ENCODE measurements at regions not wholly inside any gene's neighbourhood (a gene's known extent, or its start where the extent isn't known, plus 50 kb on each side); places are given as distances from the start of the nearest gene placed in this dataset.

- TF ChIP-seq, protein P1, sequence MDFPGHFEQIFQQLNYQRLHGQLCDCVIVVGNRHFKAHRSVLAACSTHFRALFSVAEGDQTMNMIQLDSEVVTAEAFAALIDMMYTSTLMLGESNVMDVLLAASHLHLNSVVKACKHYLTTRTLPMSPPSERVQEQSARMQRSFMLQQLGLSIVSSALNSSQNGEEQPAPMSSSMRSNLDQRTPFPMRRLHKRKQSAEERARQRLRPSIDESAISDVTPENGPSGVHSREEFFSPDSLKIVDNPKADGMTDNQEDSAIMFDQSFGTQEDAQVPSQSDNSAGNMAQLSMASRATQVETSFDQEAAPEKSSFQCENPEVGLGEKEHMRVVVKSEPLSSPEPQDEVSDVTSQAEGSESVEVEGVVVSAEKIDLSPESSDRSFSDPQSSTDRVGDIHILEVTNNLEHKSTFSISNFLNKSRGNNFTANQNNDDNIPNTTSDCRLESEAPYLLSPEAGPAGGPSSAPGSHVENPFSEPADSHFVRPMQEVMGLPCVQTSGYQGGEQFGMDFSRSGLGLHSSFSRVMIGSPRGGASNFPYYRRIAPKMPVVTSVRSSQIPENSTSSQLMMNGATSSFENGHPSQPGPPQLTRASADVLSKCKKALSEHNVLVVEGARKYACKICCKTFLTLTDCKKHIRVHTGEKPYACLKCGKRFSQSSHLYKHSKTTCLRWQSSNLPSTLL (IDR thresholded peaks at IDR 0.05) = no peak
These were observed 283.0 kb downstream of the UACA start (continued) for GRCh38 chr15:70480196-70480856.

DNA sequence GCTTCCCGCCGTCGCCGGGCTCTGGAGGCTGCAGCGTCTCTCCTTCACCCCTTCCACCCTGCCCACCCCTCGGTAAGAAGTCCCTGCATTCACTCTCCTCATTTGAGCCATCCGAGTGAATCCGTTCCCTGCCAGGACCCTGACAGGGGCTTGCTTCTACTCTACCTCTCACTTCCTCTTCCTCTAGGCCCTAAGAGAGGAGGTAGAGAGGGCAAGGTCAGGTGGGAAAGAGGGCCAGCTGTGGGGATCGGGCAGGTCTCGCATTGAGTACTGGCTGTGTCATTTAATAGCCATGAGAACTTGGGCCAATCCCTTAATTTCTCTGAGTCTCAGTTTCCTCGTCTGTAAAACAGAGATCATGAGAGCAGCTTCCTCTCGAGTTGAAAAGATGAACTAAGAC, 283.6 kb downstream of the UACA start:
- Histone ChIP-seq H4K20me1 (replicated peaks; ENCODE audit: control insufficient read depth, insufficient read depth, low read length) (no peaks in the 10 kb centered on the region; the same call in 1 of the 2 replicates), H3K4me2 (ENCODE audit: insufficient read depth, low read length) (no peak overlapping the region), H2AFZ (ENCODE audit: low read depth, low read length) (no peak overlapping the region), H3K79me2 (ENCODE audit: control insufficient read depth, insufficient read depth, low read length) (no peaks in the 10 kb centered on the region), H3K4me1 (replicated peaks in 1 of 2; ENCODE audit: control insufficient read depth in 2 of 2, insufficient read depth in 2 of 2, low read length in 2 of 2) (peaks cover 0 to 7% of the 10 kb centered on the region in 2 experiments; a peak in 3 of 5 replicates), H3K36me3 (ENCODE audit: control insufficient read depth, insufficient read depth, low read length) (no peaks in the 10 kb centered on the region), H3K9me1 (ENCODE audit: control insufficient read depth, insufficient read depth, low read length) (no peaks in the 10 kb centered on the region), H3K4me3 (no peak overlapping the region), H3K9me3 (replicated peaks; ENCODE audit: control insufficient read depth, insufficient read depth, low read depth, low read length) (no peaks in the 10 kb centered on the region), H3K27ac (ENCODE audit: extremely low read depth, low read depth, low read length) (no peak overlapping the region), H3K9ac (ENCODE audit: insufficient read depth in 1 of 2, low read depth in 2 of 2, low read length in 2 of 2) (no peak overlapping the region), H3K27me3 (ENCODE audit: control insufficient read depth in 2 of 2, insufficient read depth in 2 of 2, low read length in 2 of 2) (peaks cover 10 to 54% of the 10 kb centered on the region in 2 experiments; a peak in 3 of 5 replicates)
- FAIRE-seq (no peak), DNase-seq (ENCODE audit: extremely low read depth in 1 of 4, low spot score in 3 of 4) (no peak), ATAC-seq (no peak)
- no TSS peak for BruUV-seq (replicated peaks)
- POLR2A ChIA-PET = interaction anchor here (0.6 to 0.7 kb wide), 2 partner anchors 20 to 1021 kb away, joined by 3 read pairs; no protein-coding TSS in a partner anchor
- in situ Hi-C loops (cut with MboI) = loop anchor here (10.0 to 25.0 kb wide), 2 partner anchors 742 to 1005 kb away; no protein-coding TSS in a partner anchor
- TF ChIP-seq, protein P2, sequence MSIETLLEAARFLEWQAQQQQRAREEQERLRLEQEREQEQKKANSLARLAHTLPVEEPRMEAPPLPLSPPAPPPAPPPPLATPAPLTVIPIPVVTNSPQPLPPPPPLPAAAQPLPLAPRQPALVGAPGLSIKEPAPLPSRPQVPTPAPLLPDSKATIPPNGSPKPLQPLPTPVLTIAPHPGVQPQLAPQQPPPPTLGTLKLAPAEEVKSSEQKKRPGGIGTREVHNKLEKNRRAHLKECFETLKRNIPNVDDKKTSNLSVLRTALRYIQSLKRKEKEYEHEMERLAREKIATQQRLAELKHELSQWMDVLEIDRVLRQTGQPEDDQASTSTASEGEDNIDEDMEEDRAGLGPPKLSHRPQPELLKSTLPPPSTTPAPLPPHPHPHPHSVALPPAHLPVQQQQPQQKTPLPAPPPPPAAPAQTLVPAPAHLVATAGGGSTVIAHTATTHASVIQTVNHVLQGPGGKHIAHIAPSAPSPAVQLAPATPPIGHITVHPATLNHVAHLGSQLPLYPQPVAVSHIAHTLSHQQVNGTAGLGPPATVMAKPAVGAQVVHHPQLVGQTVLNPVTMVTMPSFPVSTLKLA (conservative IDR thresholded peaks at IDR 0.05) = no peak
- peak; percentile 58; the same call in 1 of the 2 replicates for TF ChIP-seq SPI1 (IDR thresholded peaks at IDR 0.05; ENCODE audit: borderline replicate concordance, low read depth, low read length)
- CTCF ChIA-PET (ENCODE audit: low intra/inter-chr PET ratio) = no interaction called here
- WGBS (ENCODE audit: insufficient coverage, low coverage, missing lambda C conversion rate) = 10% methylated on average over 12 of the region's 12 CpGs
- intact Hi-C loops (cut with micrococcal nuclease) = loop anchor here (10.0 kb wide), 1 partner anchor 215 kb away; no protein-coding TSS in a partner anchor
